NCI-H510A (cell line): ENCODE measurements at regions not wholly inside any gene's neighbourhood (a gene's known extent, or its start where the extent isn't known, plus 50 kb on each side); places are given as distances from the start of the nearest gene placed in this dataset.

Experiments used
- DNase-seq: peaks from one replicate; lab custom pipeline; 2025; lab: John Stamatoyannopoulos, UW

- DNase-seq: no peak
Observed at GRCh38 chr2:199627417-199627816, 169.7 kb upstream of the SATB2 start.

GRCh38 chr2:199624958-199625357 is 167.2 kb upstream of the SATB2 start:
- no peak for DNase-seq

DNA sequence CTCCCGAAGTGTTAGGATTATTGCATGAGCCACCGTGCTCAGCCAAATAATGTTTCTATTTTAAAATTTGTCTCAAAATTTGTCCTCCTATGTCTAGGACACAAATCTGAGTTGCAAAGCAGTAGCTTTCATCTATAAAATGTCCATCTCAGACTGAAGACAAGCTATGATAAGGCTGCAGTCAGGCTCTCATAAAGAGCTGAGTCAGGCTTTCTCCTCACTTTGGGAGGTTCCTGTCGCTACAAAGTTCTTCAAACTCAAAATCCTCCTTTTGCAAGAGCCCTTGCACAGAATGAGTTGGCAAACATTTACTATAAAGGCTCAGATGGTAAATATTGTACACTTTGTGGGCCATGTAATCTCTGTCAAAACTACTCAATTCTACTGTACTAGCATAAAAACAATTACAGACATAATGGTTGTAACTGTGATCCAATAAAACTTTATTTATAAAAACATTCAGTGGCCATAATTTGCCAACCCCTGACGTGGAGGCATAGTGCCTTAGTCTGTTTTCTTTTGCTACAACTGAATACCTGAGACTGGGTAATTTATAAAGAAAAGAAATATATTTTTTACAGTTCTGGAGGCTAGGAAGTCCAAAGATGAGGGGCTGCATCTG is 154.9 kb upstream of the SATB2 start:
- no peak for DNase-seq

GRCh38 chr2:199607914-199608313 is 150.2 kb upstream of the SATB2 start:
- DNase-seq: no peak

DNA sequence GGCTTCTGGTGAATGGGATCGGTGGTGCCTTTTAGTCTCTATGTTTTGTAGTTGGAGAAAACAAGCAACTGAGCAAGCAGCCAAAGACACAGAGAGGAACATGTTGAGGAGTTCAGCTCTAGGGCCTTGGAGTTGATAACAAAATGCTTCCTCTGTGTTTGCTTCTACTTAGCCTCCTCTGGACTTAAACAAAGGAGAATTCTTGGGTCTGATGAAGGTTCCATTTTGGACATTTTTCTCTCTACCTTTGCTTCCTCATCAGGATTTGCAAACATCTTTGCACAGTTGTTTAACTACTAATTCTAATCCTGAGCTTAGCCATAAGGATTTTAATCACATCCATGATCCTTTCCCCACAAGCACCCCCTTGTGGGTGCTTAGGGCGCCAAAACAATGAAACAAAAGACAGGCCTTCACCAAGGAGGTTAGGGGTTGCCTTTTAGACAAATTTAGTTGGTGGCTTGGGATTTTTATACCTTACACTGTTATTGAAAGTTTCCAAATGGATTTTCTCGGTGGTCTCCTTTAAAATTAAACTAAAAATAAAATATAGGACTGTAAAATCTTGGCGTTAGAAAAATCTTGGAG is 148.5 kb upstream of the SATB2 start:
- DNase-seq: no peak

DNA sequence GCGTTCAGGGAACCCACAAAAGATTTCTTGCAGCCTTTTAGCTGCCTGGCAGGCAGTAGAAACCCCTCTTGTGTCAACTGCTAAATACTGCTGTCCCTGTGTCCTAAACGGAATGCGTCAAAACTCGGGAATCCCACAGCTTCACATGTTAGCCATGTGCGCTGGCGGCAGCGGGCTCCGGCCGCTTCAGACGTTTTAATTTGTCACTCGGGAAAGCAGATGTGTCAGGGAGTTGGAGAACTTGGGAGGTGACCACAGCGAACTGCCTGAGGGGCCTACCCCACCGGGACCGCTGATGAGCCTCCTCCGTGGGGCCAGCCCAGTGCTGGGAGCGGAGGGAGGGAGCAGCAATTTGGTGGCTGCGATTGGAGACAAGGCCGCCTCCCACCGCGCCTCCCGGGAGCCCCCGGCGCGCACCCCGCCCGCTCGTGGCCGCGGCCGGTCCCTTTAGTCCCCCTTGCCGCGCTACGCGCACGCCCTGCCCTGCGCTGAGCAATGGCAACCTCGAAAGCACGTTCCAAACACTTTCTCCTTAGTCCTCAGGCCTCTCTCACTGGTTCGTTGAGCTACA is 146.1 kb upstream of the SATB2 start:
- DNase-seq: no peak

- no peak for DNase-seq
Observed at GRCh38 chr2:199602896-199603717, 145.4 kb upstream of the SATB2 start.

GRCh38 chr2:199602271-199602895 is 144.6 kb upstream of the SATB2 start:
- DNase-seq: no peak

DNA sequence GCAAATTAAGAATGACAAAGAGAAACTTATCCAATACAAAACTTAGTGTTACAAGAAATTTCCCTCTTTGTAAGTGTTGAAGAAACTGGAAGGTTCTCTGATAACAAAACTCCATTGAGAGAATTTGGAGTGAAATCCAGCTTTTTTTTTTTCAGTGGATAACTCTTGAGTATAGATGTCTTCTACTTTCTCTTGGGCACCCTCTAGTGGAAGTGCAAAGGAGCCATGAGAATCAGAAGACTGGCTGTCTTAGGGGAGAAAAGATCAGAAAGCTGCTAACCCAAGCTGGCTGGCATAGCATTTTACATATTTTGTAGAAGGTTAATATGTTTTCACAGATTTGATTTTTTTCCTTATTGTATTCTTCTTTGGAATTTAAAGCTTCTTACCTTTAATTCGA is 138.8 kb upstream of the SATB2 start:
- no peak for DNase-seq

- no peak for DNase-seq
Observed at GRCh38 chr2:199594443-199594842, 136.7 kb upstream of the SATB2 start.

DNA sequence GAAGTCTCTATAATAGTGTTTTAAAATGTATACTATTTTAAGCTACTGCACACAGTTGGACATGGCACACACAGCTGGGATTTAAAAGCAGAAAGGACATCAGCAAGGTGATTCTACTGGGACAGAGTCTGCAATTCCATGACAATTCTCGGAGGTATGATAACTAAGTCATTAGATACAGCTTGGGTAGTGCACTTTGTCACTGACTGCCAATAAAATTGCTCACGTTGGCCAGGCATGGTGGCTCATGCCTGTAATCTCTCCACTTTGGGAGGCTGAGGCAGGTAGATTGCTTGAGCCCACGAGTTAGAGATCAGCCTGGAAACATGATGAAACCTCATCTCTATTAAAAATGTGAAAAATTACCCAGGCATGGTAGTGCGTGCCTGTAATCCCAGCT is 134.1 kb upstream of the SATB2 start:
- no peak for DNase-seq

GRCh38 chr2:199590321-199591203 is 132.8 kb upstream of the SATB2 start:
- no peak for DNase-seq

GRCh38 chr2:199589306-199589705 is 131.6 kb upstream of the SATB2 start:
- no peak for DNase-seq

DNA sequence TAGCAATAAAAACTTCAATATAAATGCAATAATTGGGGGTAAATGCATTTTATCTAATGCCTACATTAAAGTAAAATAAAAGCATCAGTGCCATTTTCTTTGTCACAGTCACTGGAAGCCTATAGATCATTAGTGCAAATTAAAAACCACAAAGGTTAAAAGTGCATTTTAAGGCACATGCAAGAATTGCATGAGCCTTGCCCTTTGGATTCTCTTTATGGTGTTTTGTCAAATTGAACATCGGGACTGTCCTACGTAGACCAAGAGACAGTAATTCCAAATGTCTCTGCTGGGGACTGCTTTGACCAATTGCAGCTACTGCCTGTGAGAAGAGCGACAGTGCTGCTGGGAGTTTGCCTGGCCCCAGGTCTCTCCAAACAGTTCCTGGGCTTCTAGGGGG is 130.3 kb upstream of the SATB2 start:
- DNase-seq: no peak

- DNase-seq: no peak
Observed at GRCh38 chr2:199586646-199587045, 128.9 kb upstream of the SATB2 start.

GRCh38 chr2:199583676-199584075 is 125.9 kb upstream of the SATB2 start:
- DNase-seq: no peak

GRCh38 chr2:199581935-199582360 is 124.2 kb upstream of the SATB2 start:
- DNase-seq: no peak

DNA sequence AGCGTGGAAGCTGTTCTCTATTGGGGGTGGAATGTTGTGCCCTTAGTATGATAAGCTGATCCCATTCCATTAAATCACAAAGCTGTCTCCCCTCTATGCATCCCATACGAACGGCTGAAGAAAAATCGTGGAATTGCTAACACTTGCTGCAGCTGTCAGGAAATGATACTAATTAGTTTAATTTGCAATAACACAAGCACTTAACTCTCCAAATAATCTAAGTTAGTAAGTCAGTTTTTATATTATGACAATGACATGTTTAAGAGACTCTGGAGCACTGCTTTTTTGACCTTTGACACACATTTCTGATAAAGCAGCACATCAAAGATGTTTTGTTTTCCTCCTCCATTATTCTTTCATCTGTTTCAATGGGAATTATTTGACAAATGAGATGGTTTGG is 123.7 kb upstream of the SATB2 start:
- DNase-seq: no peak

DNA sequence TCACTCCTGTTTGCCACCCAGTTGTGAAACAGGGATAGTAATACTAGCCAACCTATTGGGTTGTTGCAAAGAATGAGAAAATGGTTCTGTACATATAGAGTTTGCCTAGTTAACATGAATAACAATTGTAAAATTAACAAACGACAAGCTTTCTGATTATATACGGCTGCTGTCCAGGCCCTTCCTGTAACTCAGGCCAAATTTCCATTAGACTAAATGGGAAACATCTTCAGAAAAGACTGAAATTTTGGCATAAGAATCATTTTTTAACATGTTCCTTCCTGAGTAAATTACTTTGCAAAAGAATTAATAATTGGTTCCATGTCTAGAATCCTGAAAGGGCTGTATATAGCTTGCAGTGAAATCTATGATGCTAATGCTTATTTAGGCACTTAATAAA is 117.7 kb upstream of the SATB2 start:
- no peak for DNase-seq

DNA sequence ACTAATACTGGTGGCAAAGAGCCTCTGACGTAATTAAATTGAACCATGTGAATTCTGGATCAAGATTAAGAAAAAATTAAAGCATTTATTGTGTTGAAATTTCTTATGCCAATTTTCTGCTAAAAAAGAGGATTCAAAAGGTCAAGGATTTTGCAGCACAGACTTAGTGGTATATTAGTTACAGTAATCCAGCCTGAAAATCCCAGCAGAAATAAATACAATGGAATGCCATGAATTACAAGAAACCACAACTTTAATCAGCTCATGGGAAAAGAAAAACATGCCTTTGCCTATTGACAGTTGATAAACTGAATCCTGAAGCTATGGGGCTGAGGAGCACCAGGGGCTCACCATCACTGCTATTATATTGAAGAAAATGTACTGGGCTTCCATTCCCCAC is 114.8 kb upstream of the SATB2 start:
- DNase-seq: no peak

DNA sequence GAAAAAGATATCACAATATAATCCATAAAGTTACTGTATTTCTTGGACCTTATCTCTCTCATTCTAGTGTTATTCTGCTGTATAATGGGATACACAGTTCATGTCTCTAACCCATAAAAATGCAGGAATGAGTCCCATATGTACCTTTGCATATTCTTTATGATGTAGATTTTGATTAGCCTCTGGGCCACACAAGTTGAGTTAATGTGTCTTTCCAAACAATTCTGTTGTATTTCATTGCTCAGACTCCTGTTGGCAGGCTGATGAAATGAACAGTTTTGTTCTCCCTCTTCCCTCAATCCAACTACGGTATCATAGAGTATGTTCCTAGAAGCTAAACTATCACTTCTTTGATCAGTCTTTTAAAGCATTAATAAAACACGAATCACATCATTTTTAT is 113.2 kb upstream of the SATB2 start:
- no peak for DNase-seq

DNA sequence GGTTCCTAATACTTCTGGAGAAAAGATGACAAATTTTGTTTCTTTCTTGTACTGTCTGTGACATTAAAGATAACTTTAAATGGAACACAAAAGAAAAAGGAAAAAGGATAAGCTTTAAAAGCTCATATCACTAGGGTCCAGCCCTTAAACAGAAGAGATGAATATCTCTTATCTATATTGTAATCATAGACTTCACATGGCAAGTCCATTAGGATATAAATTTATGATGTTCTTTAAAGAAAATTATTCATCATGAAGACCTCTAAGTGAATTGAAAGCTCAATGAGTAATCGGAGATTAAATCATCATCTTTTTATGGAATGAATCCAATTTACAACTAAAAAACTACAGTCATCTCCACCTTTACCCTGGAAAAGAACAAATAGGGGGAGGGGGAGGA is 111.6 kb upstream of the SATB2 start:
- DNase-seq: no peak
